Heart right ventricle (tissue), 16 donors: ENCODE measurements at regions not wholly inside any gene's neighbourhood (a gene's known extent, or its start where the extent isn't known, plus 50 kb on each side); places are given as distances from the start of the nearest gene placed in this dataset.
"Not testable (repeated sequence)": the region's sequence is repeated elsewhere in the genome, so short reads cannot be mapped to it uniquely, and the experiment has no call there.

ENCODE experiments used
- ATAC-seq, 8 donors: fragments of 200-7000 bp; cut with Tn5 transposase; one replicate each; pipeline ENCODE4 v1.9.1; 2020; ENCODE audit warnings: mild to moderate bottlenecking in 8 of 8, moderate library complexity in 8 of 8, moderate number of reproducible peaks in 1 of 8
- DNase-seq, 2 donors: peaks; one replicate each; pipeline ENCODE4 v3.0.0-alpha.2; 2020
- H3K27ac ChIP-seq, 10 donors: fragments of 200-600 bp; sonication (generic) in 2 of 10; one replicate each; pipeline versions ENCODE4 v1.5.0 to v1.8.0; 2020 to 2022; ENCODE audit warnings: mild to moderate bottlenecking in 3 of 10
- H3K27me3 ChIP-seq, 7 donors: fragments of 200-600 bp; one replicate each; pipeline ENCODE4 v1.8.0; 2021 to 2022; ENCODE audit warnings: mild to moderate bottlenecking in 2 of 7
- H3K36me3 ChIP-seq, 9 donors: fragments of 200-600 bp; sonication (generic) in 1 of 9; one replicate each; pipeline versions ENCODE4 v1.5.0 to v1.8.0; 2020 to 2022; ENCODE audit warnings: mild to moderate bottlenecking in 2 of 9
- H3K4me1 ChIP-seq, 9 donors: fragments of 200-600 bp; sonication (generic) in 1 of 9; one replicate each; pipeline versions ENCODE4 v1.5.0 to v1.8.0; 2020 to 2022; ENCODE audit warnings: mild to moderate bottlenecking in 4 of 9
- H3K4me3 ChIP-seq, 10 donors: fragments of 200-600 bp; sonication (generic) in 2 of 10; one replicate each; pipeline versions ENCODE4 v1.5.0 to v1.8.0; 2020 to 2022; ENCODE audit warnings: mild to moderate bottlenecking in 7 of 10, moderate library complexity in 2 of 10
- H3K9me3 ChIP-seq, 11 donors: fragments of 200-600 bp in 10 of 11; sonication (generic) in 2 of 11; one replicate each; pipeline versions ENCODE4 v1.5.0 to v1.8.0; 2013 to 2022; ENCODE audit warnings: mild to moderate bottlenecking in 2 of 11, control low read depth in 1 of 11, moderate library complexity in 1 of 11
- CTCF ChIP-seq, 9 donors: fragments of 200-600 bp; sonication (generic) in 2 of 9; IDR thresholded peaks; one replicate each; pipeline versions ENCODE4 v1.5.0 to v1.8.0; 2021 to 2022; ENCODE audit warnings: antibody characterized with exemption in 9 of 9, mild to moderate bottlenecking in 5 of 9, moderate library complexity in 1 of 9
- WGBS, 2 donors: extraction: QIAGEN DNeasy Blood & Tissue Kit; methylation state at CpG; one replicate each; pipeline ENCODE4 v1.1.7; 2013; ENCODE audit warnings: inconsistent platforms in 1 of 2; 5-methylcytosine and 5-hydroxymethylcytosine counted together
- intact Hi-C, 10 donors: fragments of 100-400 bp; cut with DNase I; formaldehyde crosslinking; loops; one replicate each; pipeline versions ENCODE4 v1.11.1 to v1.14.2; 2022
- donor health status: Arrhythmogenic right ventricular cardiomyopathy.
- donor health status: ischemic (EF 13 %, LVEDD 7.1; RV severe dilation, severe dysfunction).
- donor health status: healthy with polysubstance abuse.
- donor health status: DM: no; HTN: yes; CAD: no.
- donor health status: DM: no; HTN: no; CAD: no.
- donor health status: ischemic (EF 25% LVEDD 6.9; RV normal size, moderate dysfunction).
- donor health status: ischemic (EF 25% LVEDD 5.7; RV mildly dilated, moderate dysfunction).
- donor health status: healthy.
- donor health status: DM: yes; HTN: yes; CAD: no.
- donor health status: Ischemic cardiomyopathy.
- donor health status: ischemic (EF 35%, LVEDD 5.7; RV mildly dilated, moderate dysfunction).
- donor health status: nonischemic (EF 11% LVEDD 7.7; RV severe dilation, severe dysfunction).
- donor health status: DM: yes; HTN: yes; CAD: no.
- donor health status: PGD.
- donor health status: ischemic (EF 29% LVEDD 5.4; RV normal size, mild dysfunction).
- donor health status: nonischemic (EF 23%, LVEDD 6.1; RV moderate dilation, normal function).

GRCh38 chrX:125439194-125439849 lies 119.7 kb downstream of the TEX13C start:
- WGBS, 2 donors, result 61 to 73% methylated on average over 3 of the region's 3 CpGs
- Histone ChIP-seq H3K9me3 (no peaks in the 10 kb centered on the region), H3K27ac (no peak overlapping the region), H3K4me1 (no peaks in the 10 kb centered on the region), H3K27me3 (no peaks in the 10 kb centered on the region), H3K4me3 (no peak overlapping the region), H3K36me3 (no peaks in the 10 kb centered on the region)
- intact Hi-C loops, result no loop called here
- DNase-seq (no peak), ATAC-seq (no peak)
- TF ChIP-seq CTCF (IDR thresholded peaks at IDR 0.05), result no peak

DNA sequence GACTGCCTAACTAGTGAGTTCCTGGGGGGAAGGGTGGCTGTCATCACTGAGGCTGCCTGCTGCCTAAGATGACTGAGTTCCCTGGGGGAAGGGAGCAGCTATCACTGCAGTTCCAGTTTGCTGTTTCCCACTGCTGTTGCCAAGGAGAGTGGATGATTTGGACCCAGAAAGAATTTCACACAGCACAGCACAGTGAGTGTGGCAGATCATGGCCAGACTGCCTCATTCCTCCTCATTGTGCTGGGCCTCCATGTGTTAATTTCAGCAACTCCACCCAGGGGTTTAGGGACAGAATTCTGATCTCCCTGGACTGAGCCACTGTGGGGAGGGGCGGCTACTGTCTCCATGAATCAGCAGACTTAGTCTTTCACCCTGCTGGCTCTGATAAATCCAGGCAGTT lies 125.0 kb downstream of the TEX13C start:
- no peak for TF ChIP-seq CTCF (IDR thresholded peaks at IDR 0.05)
- H3K4me1 ChIP-seq, result no peaks in the 10 kb centered on the region
- DNase-seq, result no peak
- H3K9me3 ChIP-seq, result peaks cover 0 to 12% (median 0%) of the 10 kb centered on the region in 11 donors
- no peaks in the 10 kb centered on the region for H3K27me3 ChIP-seq
- H3K36me3 ChIP-seq, result no peaks in the 10 kb centered on the region
- intact Hi-C loops, result no loop called here
- no peak for ATAC-seq
- no peak overlapping the region for H3K27ac ChIP-seq
- no peak overlapping the region for H3K4me3 ChIP-seq
- WGBS, 2 donors, result 46 to 47% methylated on average over 1 of the region's 1 CpG

DNA sequence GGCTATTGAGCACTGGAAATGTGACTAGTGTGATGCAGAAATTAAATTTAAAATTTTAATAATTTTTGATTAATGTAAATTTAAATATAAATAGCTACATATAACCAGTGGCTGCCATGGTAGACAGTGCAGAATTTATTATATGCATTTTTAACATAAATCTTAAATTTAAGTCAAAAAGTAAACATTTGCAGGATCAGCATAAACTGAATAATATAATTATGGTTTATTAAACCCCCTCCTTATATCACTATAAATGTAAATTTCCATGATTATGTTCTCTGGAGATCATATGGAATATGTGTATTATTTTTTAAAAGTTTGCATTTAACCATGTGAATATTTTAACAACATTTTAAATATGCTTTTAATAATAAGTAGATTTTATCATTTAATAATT lies 155.8 kb downstream of the TEX13C start:
- Histone ChIP-seq H3K27me3 (no peaks in the 10 kb centered on the region), H3K27ac (no peak overlapping the region), H3K36me3 (no peaks in the 10 kb centered on the region), H3K9me3 (no peaks in the 10 kb centered on the region), H3K4me3 (no peak overlapping the region), H3K4me1 (no peaks in the 10 kb centered on the region)
- TF ChIP-seq CTCF (IDR thresholded peaks at IDR 0.05), result no peak
- intact Hi-C loops, result no loop called here
- DNase-seq, result no peak
- no peak for ATAC-seq

DNA sequence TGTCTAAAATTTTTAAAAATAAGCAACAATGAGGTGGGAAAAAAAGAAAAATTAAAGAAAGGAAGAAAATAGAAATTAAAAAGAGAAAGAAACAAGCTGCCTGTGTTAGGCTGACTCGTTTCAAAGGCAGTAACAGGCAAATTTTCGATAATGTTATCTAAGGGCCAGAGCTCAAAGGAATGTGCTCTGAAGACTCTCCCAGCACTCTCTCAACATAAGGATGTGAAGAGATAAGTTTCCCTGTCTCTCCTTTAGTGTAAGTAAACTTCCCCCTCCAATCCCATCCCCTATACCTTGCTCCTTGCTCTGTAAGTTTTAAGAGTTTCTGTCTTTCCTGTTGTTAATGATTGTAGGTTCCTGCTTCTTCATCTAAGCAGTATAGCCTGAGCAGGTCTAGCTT lies 172.8 kb downstream of the TEX13C start:
- H3K27ac ChIP-seq, result no peak overlapping the region
- H3K9me3 ChIP-seq, result peaks cover 0 to 5% (median 0%) of the 10 kb centered on the region in 11 donors
- TF ChIP-seq CTCF (IDR thresholded peaks at IDR 0.05), result no peak
- DNase-seq (no peak), ATAC-seq (no peak)
- no peaks in the 10 kb centered on the region for H3K36me3 ChIP-seq
- no peaks in the 10 kb centered on the region for H3K27me3 ChIP-seq
- 10 to 19% methylated on average over 2 of the region's 2 CpGs for WGBS, 2 donors
- no peaks in the 10 kb centered on the region for H3K4me1 ChIP-seq
- no peak overlapping the region for H3K4me3 ChIP-seq
- intact Hi-C loops, result no loop called here

DNA sequence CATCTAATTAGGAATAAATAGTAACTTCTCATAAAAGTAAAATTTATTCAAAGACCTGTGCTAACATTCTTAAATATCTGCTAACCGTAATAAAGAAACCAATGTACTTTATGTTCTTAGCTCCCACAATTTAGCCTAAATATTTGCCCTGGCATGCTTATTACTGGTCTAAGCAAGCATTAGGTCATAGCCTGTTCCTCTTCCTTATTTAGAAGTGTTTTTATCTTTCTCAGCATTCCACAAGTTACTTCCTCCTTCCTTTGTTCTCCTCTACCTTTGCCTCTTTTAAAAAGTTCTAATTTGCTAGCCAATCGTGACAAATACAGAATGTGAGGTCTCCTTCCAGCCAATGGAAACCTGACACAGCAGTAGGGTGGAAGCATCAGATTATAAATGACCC lies 173.3 kb downstream of the TEX13C start:
- 50 to 51% methylated on average over 2 of the region's 2 CpGs for WGBS, 2 donors
- H3K9me3 ChIP-seq, ATAC-seq, H3K27me3 ChIP-seq, H3K36me3 ChIP-seq, H3K27ac ChIP-seq, intact Hi-C loops, H3K4me3 ChIP-seq, H3K4me1 ChIP-seq, DNase-seq: not testable (repeated sequence)
